Gastrocnemius medialis (tissue), 4 donors: ENCODE measurements at regions not wholly inside any gene's neighbourhood (a gene's known extent, or its start where the extent isn't known, plus 50 kb on each side); places are given as distances from the start of the nearest gene placed in this dataset.
"Not testable (repeated sequence)": the region's sequence is repeated elsewhere in the genome, so short reads cannot be mapped to it uniquely, and the experiment has no call there.

Experiments
- ATAC-seq, 2 donors: fragments of 150-250 bp; one replicate each; pipeline ENCODE4 v1.9.1; 2016
- DNase-seq, 2 donors: peaks; one replicate each; pipeline ENCODE4 v3.0.0-alpha.2; 2019
- H3K27ac ChIP-seq, 4 donors: fragments of 200-600 bp; sonication (generic); 1 replicate in 1 of 4; 2 replicates in 3 of 4; pipeline ENCODE4 v1.5.1; 2016 to 2018; ENCODE audit warnings: mild to moderate bottlenecking in 2 of 4, moderate library complexity in 1 of 4
- H3K27me3 ChIP-seq, 3 donors: fragments of 200-600 bp; sonication (generic) in 2 of 3; 1 replicate in 1 of 3; 2 replicates in 2 of 3; pipeline versions ENCODE4 v1.5.1 to v1.6.0; 2016 to 2019; ENCODE audit warnings: mild to moderate bottlenecking in 1 of 3, moderate library complexity in 1 of 3
- H3K36me3 ChIP-seq, 2 donors: fragments of 200-600 bp; sonication (generic) in 1 of 2; one replicate each; pipeline ENCODE4 v1.5.1; 2017 to 2018
- H3K4me1 ChIP-seq, 2 donors: fragments of 200-600 bp; sonication (generic) in 1 of 2; one replicate each; pipeline ENCODE4 v1.5.1; 2016 to 2017; ENCODE audit warnings: mild to moderate bottlenecking in 2 of 2
- H3K4me3 ChIP-seq, 4 donors: fragments of 200-600 bp; sonication (generic) in 3 of 4; 1 replicate in 1 of 4; 2 replicates in 3 of 4; pipeline ENCODE4 v1.5.1; 2016 to 2019; ENCODE audit warnings: mild to moderate bottlenecking in 2 of 4
- H3K9me3 ChIP-seq, 3 donors: fragments of 200-600 bp; sonication (generic) in 2 of 3; 1 replicate in 1 of 3; 2 replicates in 2 of 3; pipeline ENCODE4 v1.5.1; 2016 to 2019
- CTCF ChIP-seq, 5 experiments: fragments of 450-650 bp in 3 of 5; fragments of 200-600 bp in 2 of 5; sonication (generic) in 2 of 5; IDR thresholded peaks in 4 of 5; conservative IDR thresholded peaks in 1 of 5; 1 replicate in 4 of 5; 2 replicates in 1 of 5; pipeline ENCODE4 v1.5.1; 2016 to 2019; ENCODE audit warnings: antibody characterized with exemption in 5 of 5, mild to moderate bottlenecking in 3 of 5, moderate library complexity in 3 of 5
- POLR2A ChIP-seq, 2 donors: fragments of 450-650 bp; IDR thresholded peaks; one replicate each; pipeline ENCODE4 v1.6.1; 2017; ENCODE audit warnings: antibody characterized with exemption in 2 of 2, mild to moderate bottlenecking in 2 of 2, moderate library complexity in 2 of 2
- in situ Hi-C, 4 donors: fragments of 200-750 bp; cut with MboI; loops; one replicate each; pipeline versions ENCODE4 v1.15.0 to v1.8.0; 2017; ENCODE audit warnings: low sequenced_read_pairs in 4 of 4
- intact Hi-C: fragments of 100-400 bp; cut with DNase I; formaldehyde crosslinking; loops from one replicate; pipeline ENCODE4 v1.15.1; 2023; ENCODE audit warnings: low total_unique reads

- Histone ChIP-seq H3K4me1 (no peaks in the 10 kb centered on the region), H3K36me3 (no peaks in the 10 kb centered on the region), H3K4me3 (no peak overlapping the region), H3K27ac (no peak overlapping the region), H3K9me3 (no peaks in the 10 kb centered on the region), H3K27me3 (no peaks in the 10 kb centered on the region)
- TF ChIP-seq POLR2A (IDR thresholded peaks at IDR 0.05) (no peak), CTCF (IDR thresholded peaks at IDR 0.05 in 4 of 5, conservative IDR thresholded peaks at IDR 0.05 in 1 of 5) (no peak)
- DNase-seq (no peak), ATAC-seq (no peak)
- in situ Hi-C loops = no loop called here
- intact Hi-C loops = no loop called here
Measured at GRCh38 chr6:160804639-160805038, 102.6 kb downstream of the PLG start.

GRCh38 chr6:160808263-160808662 is 106.2 kb downstream of the PLG start:
- Histone ChIP-seq H3K27ac (no peak overlapping the region), H3K4me1 (no peaks in the 10 kb centered on the region), H3K4me3 (no peak overlapping the region), H3K27me3 (no peaks in the 10 kb centered on the region), H3K9me3 (no peaks in the 10 kb centered on the region), H3K36me3 (no peaks in the 10 kb centered on the region)
- no peak for ATAC-seq
- no peak for DNase-seq
- in situ Hi-C loops (no loop called here), intact Hi-C loops (no loop called here)
- TF ChIP-seq CTCF (IDR thresholded peaks at IDR 0.05 in 4 of 5, conservative IDR thresholded peaks at IDR 0.05 in 1 of 5) = no peak
- TF ChIP-seq POLR2A (IDR thresholded peaks at IDR 0.05) = no peak

- H3K27me3 ChIP-seq = no peaks in the 10 kb centered on the region
- intact Hi-C loops (no loop called here), in situ Hi-C loops (no loop called here)
- H3K9me3 ChIP-seq = no peaks in the 10 kb centered on the region
- H3K4me1 ChIP-seq = no peaks in the 10 kb centered on the region
- H3K27ac ChIP-seq = no peak overlapping the region
- ATAC-seq (no peak), DNase-seq (no peak)
- H3K36me3 ChIP-seq = no peaks in the 10 kb centered on the region
- H3K4me3 ChIP-seq = no peak overlapping the region
- TF ChIP-seq POLR2A (IDR thresholded peaks at IDR 0.05) (no peak), CTCF (IDR thresholded peaks at IDR 0.05 in 4 of 5, conservative IDR thresholded peaks at IDR 0.05 in 1 of 5) (no peak)
Measured at GRCh38 chr6:160810238-160810637, 108.2 kb downstream of the PLG start.

GRCh38 chr6:160812097-160812496 is 110.1 kb downstream of the PLG start:
- Histone ChIP-seq H3K4me1 (no peaks in the 10 kb centered on the region), H3K27me3 (no peaks in the 10 kb centered on the region), H3K36me3 (no peaks in the 10 kb centered on the region), H3K27ac (no peak overlapping the region), H3K4me3 (no peak overlapping the region), H3K9me3 (no peaks in the 10 kb centered on the region)
- in situ Hi-C loops (no loop called here), intact Hi-C loops (no loop called here)
- ATAC-seq (no peak), DNase-seq (no peak)
- no peak for TF ChIP-seq POLR2A (IDR thresholded peaks at IDR 0.05)
- no peak for TF ChIP-seq CTCF (IDR thresholded peaks at IDR 0.05 in 4 of 5, conservative IDR thresholded peaks at IDR 0.05 in 1 of 5)

- H3K27me3 ChIP-seq = no peaks in the 10 kb centered on the region
- in situ Hi-C loops = no loop called here
- DNase-seq = no peak
- TF ChIP-seq POLR2A (IDR thresholded peaks at IDR 0.05) (no peak), CTCF (IDR thresholded peaks at IDR 0.05 in 4 of 5, conservative IDR thresholded peaks at IDR 0.05 in 1 of 5) (no peak)
- no peak overlapping the region for H3K27ac ChIP-seq
- intact Hi-C loops = no loop called here
- no peaks in the 10 kb centered on the region for H3K9me3 ChIP-seq
- no peak for ATAC-seq
- H3K36me3 ChIP-seq = no peaks in the 10 kb centered on the region
- no peak overlapping the region for H3K4me3 ChIP-seq
- no peaks in the 10 kb centered on the region for H3K4me1 ChIP-seq
Measured at GRCh38 chr6:160818934-160819333, 116.9 kb downstream of the PLG start.

- H3K4me1 ChIP-seq, H3K9me3 ChIP-seq, H3K27ac ChIP-seq, in situ Hi-C loops, H3K27me3 ChIP-seq, intact Hi-C loops, ATAC-seq, H3K36me3 ChIP-seq, DNase-seq, H3K4me3 ChIP-seq: not testable (repeated sequence)
Measured at GRCh38 chr6:160820661-160821060, 118.6 kb downstream of the PLG start.
